Esophagus mucosa (tissue), 1 donor: ENCODE measurements at regions not wholly inside any gene's neighbourhood (a gene's known extent, or its start where the extent isn't known, plus 50 kb on each side); places are given as distances from the start of the nearest gene placed in this dataset.
"Not testable (repeated sequence)": the region's sequence is repeated elsewhere in the genome, so short reads cannot be mapped to it uniquely, and the experiment has no call there.

Experiments used
- ATAC-seq: fragments of 200-7000 bp; cut with Tn5 transposase; one replicate; pipeline ENCODE4 v1.9.1; 2020
- donor health status: DM: yes; HTN: yes; CAD: no.

DNA sequence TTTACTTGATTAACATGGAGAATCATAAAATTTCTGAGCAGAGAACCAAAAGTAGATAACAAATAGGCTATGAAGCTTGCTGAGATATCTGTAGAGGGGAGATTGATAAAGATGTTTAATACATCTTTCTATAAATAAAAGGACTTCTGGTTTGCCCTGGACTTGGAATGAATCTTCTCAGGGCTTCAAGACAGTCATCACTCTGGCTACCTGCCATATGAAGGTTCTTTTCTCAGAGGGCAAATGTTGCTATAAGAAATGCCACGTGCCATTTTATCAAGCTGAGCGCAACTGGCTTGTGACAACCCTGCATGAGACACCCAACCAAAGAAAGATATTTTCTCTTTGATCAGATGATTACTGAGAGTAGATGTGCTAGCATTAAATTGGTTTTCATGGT lies 192.5 kb downstream of the WNT5A start:
- ATAC-seq: no peak

DNA sequence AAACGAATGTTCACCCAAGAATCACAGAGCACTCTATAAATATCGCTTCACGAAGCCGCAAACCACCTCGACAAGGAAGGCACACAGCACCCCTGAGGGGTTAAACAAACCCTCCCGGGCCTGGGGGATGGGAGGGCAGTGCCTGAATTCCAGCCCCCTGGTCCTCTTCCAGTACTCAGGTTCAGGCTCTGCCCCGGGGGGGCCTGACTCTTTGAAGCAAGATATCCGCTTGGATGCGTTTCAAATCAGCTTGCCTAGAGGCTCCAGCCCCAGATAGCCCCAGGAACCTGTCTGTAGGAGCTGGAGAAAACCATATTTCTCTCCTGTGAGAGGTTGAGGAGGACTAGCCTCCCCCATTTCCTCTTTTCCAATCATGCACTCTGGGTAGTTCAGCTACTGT lies 194.7 kb downstream of the WNT5A start:
- ATAC-seq: no peak

DNA sequence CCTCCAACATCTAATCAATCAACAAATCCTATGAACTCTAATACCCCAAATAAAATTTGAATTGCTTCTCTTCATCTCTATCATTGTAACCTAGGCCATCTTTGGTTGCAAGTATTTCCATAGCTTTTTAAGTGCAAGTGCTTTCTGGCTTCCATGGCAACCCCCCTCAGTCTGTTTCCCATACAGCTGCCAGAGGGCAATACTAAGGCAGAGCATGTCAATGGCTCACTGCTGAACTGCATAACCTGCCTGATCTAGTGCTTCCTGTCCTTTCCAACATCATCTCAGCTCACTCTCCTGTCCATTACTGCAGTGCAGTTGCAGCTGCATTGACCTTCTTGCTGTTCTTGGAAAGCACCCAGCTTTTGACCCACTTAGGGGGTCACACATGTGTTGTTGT lies 198.4 kb downstream of the WNT5A start:
- ATAC-seq: no peak

DNA sequence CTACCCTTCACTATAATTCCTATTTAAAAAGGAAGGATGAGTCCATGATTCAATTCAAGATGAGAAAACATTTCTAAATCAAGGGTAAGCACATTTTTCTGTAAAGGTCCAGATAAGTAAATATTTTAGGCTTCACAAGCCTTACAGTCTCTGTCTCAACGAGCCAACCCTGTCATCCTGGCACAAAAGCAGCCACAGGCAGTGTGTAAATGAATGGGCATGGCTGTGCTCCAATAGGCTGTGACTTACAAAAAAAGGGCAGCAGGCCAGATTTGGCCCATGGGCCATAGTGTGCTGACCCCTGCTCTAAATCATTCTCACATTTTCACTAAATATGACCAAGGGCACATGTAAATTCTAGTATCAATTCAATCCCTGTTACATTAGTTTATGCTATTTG lies 200.4 kb downstream of the WNT5A start:
- no peak for ATAC-seq

DNA sequence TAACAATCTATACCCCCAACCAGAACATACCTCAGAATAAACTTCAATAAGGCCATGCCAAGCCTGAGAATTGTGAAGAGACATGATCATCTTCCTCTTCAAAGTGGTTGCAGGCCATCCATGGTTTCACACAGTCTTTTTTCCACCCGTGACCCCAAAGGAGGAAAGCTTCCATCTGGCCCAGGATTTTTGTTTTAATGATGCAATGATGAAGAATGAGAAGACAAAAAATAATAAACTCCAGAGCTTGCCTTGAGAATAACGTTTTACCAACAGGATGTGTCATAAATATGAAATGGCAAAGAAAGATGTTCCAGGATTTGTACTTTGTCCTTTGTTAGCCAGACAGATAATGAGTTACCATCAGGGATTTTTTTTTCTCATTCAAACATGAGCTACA lies 201.9 kb downstream of the WNT5A start:
- no peak for ATAC-seq

DNA sequence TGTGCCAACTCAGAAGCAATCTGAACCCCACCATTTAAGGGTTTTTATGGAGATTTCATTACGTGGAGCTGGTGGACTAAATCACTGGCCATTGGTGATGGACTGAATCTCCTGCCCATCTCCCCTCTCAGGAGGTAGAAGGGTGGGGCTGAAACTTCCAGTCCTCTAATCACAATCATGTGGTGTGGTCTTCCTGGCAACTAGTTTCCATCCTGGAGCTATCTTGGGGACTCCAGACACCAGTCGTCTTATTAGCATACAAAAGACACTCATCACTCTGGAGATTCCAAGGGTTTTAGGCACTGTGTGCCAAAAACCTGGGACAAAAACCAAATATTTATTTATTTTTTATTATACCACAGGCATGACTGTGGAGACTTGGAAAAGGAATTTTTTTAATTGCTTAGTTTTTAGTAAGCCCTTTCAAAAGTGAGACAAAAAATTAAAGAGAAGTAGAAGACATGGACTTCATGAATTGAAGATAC lies 203.6 kb downstream of the WNT5A start:
- no peak for ATAC-seq

DNA sequence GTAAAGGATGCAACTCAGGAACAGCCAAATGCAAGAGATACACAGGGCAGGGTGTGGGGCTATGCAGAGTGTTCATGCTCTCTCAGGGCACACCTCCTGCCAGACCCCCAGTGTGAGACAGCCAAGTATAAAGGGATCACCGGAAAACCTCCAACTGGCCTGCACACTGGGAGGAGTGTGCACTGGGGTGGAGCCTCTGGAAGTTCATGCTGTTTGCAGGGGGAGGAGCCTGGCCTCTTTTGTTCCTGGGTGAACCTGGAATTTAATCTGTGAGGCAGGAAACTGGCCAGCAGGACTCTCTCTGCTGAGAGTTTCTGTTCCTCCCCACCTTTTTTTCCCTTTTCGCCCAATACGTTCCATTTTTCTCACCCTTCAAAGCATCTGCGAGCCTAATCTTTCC lies 204.1 kb downstream of the WNT5A start:
- ATAC-seq: no peak

DNA sequence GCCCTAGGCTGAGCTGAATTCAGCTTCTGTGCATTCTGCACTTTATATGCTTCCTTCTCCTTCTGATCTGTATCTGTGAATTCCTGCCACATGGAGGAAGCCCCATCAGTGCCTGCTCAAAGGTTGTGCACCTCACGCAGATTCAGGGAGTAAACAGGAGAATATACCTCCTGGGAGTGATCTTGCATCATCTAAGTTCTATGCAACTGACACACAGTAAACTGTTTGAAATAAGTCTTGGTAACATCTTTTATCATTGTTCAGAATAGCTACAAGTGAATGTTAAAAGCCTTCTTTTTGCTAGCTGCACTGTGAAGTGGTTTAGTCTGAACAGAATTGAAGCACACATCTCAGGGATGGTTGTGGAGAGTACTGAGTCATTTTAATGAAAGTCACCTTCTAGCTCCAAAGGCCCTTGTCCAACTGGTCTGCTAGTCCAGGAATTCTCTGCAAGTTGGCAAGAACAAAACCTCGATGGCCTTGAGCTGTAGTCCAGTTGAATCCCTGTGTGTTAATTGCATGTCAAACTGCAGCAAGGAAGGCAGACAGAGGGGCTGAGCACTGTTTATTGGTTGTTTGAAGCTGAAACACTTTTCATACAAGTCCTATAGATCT lies 215.0 kb downstream of the WNT5A start:
- ATAC-seq: no peak

DNA sequence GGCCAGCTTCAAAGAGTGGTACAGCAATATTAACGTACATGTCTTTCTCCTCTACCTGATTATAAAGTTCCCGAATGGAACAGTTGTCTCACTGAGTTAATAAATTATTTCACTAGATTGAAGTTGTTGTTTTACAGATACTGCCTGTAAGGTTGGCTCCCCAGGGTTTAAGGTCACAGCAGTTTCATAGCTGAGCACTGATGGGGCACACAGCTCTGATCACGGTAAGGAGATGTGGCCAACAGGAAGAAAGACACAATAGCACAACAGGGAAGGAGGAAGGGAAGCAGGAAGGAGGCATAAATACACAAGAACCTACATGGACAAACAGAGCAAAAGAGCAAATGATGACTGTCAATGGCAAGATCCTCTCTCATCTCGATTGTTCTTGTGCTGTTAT lies 215.6 kb downstream of the WNT5A start:
- no peak for ATAC-seq

DNA sequence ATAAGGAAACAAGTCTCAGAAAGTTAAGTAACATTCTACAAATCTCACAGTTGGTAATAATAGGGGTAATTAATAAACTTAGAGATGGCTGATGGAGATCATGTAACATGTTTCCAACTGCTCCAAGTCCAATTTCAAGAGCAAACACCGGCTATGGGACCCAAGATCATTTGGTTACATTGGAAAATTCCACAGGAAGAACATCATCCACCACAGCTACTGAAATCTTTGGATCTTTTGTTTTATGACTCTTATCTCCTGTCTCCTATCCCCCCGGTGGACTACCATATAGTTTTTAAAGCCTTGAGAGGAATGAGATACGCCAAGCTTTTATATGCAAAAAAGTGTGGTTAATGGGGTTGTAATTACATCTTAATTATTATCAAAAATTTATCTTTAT lies 216.1 kb downstream of the WNT5A start:
- no peak for ATAC-seq

DNA sequence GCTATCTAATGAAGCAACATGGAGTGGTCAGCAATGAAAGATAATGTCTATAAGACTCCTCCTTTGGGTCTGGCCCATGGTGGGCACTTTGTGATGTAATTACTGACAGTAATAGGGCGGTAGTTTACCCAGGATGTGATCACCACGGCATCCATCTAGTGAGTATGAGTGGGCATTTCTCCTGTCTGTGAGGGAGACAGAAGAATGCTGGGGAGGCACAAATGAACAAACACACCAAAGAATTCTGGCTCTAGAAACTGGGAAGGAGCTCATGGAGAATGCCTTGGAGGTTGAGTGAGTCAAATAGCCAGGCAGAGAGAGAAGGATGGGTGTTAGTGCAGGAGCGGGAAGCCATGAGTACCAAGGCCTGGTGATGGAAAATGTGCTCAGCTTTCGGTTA lies 217.5 kb downstream of the WNT5A start:
- ATAC-seq: no peak

DNA sequence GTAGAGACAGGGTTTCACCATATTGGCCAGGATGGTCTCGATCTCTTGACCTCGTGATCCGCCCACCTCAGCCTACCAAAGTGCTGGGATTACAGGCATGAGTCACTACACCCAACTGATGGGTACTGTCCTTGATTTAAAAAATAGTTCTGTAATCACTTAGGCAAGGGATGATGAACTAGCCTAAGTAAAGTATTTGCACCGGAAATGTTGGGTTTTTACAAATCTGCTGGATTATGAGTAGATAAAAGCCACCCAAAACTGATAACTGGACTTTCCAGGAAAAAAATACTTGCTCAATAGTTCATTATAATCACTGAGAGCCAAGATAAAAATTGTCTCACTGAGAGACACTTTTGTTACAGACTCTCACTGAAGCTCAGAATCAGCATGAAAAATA lies 218.0 kb downstream of the WNT5A start:
- no peak for ATAC-seq

DNA sequence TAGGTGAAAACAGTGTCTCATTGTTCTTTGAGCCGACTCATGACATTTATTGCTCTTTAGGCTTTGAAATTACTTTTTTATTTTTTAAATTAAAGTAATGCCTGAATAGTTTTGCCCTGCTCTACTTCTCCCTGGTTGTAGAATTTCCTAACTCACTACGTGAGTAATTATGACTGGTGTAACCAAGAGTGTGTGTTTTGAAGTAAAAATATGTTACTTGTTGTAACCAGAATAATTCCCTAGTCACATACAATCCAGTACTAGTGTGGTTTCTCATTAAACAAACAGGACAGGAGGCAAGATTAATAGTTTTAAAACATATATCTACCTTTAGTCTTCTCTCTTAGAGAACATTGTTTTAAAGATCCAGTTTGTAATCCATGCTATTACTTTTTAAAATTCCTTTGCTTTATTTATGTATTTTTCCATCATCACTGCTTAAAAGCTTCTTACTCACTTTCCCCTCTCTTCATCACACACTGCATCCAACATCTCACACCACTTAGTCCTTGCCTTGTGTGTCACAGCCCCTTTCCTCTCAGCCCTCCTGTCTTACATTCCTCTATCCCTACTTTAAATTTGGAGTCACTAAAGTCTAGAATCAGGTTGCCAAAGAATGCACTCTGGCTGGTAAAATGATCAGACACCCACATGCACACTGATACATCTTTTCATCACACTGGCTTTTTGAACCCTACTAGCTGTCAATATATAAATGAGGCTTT lies 219.7 kb downstream of the WNT5A start:
- ATAC-seq: no peak

DNA sequence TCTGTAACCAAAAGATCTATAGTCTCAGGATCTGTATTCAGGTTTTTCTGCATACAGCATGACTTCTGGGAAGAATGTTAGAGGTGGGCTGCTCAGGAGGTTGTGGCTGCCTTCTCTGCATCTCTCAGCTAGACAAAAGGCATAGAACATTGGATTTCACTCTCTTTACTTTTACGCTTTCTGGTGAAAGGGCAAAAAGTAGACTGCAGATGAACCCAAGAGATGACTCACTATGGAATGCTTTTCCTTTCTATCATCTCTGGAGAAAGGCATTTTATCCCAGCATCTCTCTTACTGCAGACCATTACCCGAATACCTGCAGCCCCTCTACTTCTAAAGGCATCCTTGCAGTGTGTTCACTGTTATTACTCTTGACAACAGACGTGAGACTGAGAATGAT lies 222.2 kb downstream of the WNT5A start:
- no peak for ATAC-seq

DNA sequence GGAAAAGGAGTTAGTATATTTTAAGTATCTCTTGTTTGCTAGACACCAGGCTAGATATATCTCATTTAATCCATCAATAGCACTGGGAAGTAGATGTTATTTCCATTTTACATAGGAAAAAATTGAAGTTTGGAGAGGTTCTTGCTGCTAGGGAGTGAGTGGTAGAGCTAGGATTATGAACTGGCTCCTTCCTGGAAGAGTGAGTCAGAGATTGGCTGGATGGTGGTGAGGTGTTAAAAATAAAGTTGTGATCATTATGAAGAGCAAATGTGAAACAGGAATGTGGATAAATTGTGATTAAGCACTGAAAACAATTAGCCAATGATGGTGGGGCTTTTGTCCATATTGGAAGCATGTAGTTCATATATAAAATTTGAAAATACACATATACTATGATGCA lies 234.2 kb downstream of the WNT5A start:
- ATAC-seq: no peak

DNA sequence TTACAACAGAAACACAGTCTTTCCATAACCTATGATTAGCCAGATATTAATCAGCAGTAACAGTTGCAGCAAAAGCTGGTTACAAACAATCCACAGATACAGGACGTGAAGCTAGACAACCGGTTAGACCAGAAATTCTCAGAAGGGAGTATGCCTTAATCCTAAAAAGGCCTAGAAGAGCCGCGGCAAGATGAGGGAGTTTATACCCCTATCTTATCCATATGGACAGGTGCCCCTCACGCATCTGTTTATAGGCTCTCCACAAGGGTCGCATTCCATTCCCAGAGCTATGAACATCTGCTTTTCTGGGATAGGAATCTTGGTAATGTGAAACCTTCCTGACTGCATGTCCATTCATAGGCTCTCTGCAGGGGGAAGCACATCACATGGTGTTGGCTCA lies 237.9 kb downstream of the WNT5A start:
- not testable (repeated sequence) for ATAC-seq

DNA sequence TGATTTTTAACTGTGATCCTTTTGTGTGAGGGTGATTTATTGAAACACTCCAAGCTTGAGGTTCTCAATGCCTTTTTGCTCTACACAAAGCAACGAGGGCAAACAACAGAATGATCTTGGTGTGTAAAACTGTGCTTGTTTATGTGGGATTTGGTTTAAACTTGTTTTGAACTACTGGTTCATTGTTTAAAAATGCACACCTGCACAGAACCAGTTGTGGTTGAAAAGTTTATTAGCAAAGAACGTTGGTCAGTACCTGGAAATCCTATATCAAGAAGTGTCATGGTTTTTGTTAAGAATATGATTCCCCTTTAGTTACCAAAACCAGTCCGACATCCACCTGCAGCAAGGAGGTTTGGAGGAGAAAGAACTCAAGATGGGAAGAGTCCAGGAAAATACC lies 239.4 kb downstream of the WNT5A start:
- ATAC-seq: no peak

DNA sequence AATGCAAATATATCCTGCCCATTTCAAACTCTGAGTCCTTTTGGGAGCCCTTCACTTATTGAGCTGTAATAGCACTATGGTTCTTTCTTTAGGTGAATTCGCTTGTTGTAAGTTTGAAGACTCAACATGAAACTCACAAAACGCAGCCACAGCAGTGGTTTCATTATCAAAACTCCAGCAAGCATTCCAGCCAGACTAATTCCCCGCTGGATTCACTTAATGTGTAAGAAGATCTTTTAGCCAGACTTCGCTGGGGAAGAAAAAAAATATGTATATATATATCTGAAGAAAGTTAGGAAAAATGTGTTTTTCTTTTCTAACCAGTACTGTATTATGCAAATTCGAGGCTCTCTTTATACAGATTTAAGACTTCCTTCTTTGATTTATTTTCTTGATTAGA lies 241.1 kb downstream of the WNT5A start:
- no peak for ATAC-seq

DNA sequence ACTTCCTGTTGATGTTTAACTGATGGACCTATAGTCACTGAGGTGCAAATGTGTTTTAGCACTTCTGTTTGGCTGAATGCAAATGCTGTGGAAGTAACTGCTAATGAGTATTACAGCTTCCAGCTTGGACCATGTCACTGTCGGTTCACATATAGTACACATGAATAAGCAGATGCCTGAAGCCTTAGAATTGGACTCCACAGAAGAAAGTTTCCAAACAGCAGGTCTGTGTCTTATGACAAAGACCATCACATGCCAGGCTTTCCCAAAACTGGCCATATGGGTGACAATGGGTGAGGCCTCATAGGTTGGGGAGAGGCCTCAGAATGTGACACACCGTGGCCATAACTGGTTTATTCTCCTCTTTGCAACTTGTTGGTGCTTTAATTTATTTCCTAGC lies 241.8 kb downstream of the WNT5A start:
- no peak for ATAC-seq

DNA sequence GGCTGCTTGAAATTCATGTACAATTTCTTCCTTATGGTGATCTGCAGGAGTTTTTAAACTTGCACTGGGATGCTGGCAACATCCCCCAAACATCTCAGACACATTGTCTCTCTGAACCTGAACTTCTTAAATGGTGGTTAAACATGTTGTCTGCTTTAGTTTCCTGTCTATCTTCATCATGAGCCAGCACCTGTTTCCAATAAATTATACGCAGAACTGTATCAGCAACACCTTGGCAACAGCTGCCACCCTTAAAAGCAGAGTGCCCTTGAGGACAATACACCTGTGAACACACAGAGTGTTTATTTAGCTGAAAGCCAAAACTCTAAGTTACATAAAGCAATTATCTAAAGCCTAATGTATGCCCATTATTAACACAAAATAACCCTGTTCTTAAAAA lies 242.9 kb downstream of the WNT5A start:
- no peak for ATAC-seq

DNA sequence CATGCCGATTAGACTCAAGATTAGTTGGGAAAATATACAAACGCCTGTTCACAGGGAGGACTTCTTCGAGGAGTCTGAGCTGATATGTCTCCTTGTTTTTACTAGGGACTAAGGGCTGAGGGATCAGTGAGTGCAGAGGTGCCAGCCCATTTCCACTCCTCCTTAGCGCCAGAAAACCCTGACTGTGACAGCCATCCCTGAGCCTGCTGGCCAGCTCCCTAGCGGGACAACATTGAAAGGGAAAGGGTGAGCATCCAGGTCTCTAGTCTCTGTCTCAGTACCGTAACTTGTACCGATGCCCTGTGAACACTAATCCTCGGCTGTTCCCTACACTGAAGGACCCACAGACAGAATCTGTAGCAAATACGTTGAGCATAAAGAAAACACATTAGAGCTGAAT lies 243.4 kb downstream of the WNT5A start:
- no peak for ATAC-seq

DNA sequence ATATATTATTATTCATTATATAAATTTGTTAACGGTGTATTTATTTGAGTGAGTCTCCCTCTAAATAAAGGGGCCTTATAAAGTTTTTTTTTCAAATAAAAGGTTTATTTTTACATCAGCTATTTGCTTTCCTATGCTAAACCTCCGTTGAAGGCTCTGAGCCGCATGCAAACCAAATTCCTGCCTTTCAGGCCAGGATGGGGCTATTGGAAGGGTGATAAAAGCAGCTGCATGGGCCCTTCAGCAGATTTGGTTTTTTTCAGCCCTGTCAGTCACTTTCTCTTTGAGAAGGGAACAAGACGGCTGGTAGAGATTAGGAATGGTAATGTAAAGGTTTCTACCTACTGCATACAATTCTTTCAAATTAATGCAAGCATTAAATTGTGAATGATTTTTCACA lies 244.2 kb downstream of the WNT5A start:
- no peak for ATAC-seq

DNA sequence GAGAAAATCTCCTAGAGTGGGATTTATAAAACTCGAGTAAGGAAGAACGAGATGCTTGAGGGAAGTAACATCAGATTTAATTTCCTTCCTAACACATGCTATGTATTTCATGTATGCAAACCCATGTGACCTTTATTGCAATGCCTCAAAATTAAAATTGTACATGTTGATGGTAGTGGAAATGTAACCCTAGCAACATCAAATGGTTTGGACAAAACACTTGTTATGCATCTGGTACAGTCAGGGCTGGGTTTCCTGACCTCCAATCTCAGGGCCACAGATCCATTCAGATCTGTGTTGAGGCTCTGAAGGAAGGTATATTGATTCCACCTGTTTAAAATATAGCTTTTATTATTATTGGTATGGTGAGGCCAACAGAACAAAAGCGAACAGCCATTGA lies 246.0 kb downstream of the WNT5A start:
- ATAC-seq: no peak

DNA sequence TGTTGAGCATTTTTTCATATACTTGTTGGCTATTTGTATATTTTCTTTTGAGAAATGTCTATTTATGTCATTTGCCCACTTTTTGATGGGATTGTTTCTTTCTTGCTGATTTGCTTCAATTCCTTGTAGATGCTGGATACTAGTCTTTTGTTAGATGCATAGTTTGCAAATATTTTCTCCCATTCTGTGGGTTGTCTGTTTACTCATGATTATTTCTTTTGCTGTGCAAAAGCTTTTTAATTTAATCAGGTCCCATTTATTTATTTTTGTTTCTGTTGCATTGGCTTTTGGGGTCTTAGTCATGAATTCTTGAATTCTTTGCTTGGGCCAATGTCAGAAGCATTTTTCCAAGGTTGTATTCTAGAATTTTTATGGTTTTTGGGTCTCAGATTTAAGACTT lies 251.7 kb downstream of the WNT5A start:
- ATAC-seq: no peak

DNA sequence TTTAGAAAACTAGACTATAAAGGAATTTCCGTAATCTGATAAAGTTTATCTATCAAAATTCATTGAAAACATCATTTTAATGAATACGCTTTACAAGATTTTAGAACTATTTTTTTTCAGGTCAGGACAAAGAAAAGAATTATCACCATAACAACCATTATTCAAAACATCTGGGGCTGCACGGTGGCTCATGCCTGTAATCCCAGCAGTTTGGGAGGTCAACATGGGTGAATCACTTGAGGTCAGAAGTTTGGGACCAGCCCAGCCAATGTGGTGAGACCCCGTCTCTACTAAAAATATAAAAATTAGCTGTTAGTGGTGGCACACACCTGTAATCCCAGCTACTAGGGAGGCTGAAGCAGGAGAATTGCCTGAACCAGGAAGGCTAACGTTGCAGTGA lies 260.4 kb downstream of the WNT5A start:
- ATAC-seq: no peak
